DOHH2 (cell line): ENCODE measurements at regions not wholly inside any gene's neighbourhood (a gene's known extent, or its start where the extent isn't known, plus 50 kb on each side); places are given as distances from the start of the nearest gene placed in this dataset.

Source experiments
- CTCF ChIP-seq: fragments of 200-600 bp; sonication (generic); IDR thresholded peaks from one replicate; pipeline ENCODE4 v1.5.1; 2014; ENCODE audit warnings: antibody characterized with exemption, mild to moderate bottlenecking, low read depth, low read length; ENCODE audit not compliant: poor library complexity, severe bottlenecking
- EZH2phosphoT487 ChIP-seq: fragments of 200-600 bp; sonication (generic); IDR thresholded peaks from 2 replicates; pipeline ENCODE4 v1.6.1; 2017; ENCODE audit warnings: borderline replicate concordance, mild to moderate bottlenecking, antibody characterized with exemption, low read length, moderate library complexity, mixed read lengths

DNA sequence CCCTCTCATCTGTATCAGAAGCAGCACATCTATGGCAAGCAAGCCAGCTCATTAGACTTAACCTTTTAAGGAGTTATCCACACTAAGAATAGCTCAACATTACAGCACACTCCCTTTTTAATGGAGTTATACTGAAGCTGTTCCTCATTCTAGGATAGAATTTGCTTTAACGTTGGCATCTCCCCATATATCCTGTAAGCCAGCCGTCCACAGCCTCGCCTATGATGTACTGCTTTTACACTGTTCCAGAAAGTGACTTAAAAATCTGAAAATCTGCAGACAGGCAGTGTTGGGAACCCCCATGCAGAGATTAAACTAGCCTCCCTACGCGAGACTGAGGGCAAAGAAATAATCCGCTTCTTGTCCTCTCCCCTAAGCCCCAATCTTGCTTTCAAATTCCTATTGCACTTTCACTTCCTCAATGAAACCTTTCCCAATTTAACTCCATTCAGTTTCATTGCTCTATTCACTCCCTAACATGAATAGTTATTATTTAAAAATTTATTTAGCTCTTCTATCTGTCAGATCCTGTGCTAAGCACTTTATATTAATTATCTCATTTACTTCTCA is 225.0 kb downstream of the BLID start:
- TF ChIP-seq CTCF (no peak), EZH2phosphoT487 (no peak)
